ENCODE measurements at regions not wholly inside any gene's neighbourhood (a gene's known extent, or its start where the extent isn't known, plus 50 kb on each side); places are given as distances from the start of the nearest gene placed in this dataset.
"Not testable (repeated sequence)": the region's sequence is repeated elsewhere in the genome, so short reads cannot be mapped to it uniquely, and the experiment has no call there.

GRCh38 chr1:8149756-8150155, 123.6 kb upstream of the ERRFI1 start:
- in situ Hi-C loops (cut with HindIII; ENCODE audit: low sequenced_read_pairs) = not testable (repeated sequence)

- in situ Hi-C loops (cut with HindIII; ENCODE audit: low sequenced_read_pairs) = no loop called here
Measured at GRCh38 chr1:8147956-8148355, 121.8 kb upstream of the ERRFI1 start.

- in situ Hi-C loops (cut with HindIII; ENCODE audit: low sequenced_read_pairs) = no loop called here
Measured at GRCh38 chr1:8146257-8146855, 120.2 kb upstream of the ERRFI1 start.

GRCh38 chr1:8145545-8146202, 119.6 kb upstream of the ERRFI1 start:
- in situ Hi-C loops (cut with HindIII; ENCODE audit: low sequenced_read_pairs) = no loop called here

GRCh38 chr1:8144323-8144722, 118.2 kb upstream of the ERRFI1 start:
- in situ Hi-C loops (cut with HindIII; ENCODE audit: low sequenced_read_pairs) = no loop called here

GRCh38 chr1:8142955-8143629, 117.0 kb upstream of the ERRFI1 start:
- in situ Hi-C loops (cut with HindIII; ENCODE audit: low sequenced_read_pairs) = no loop called here

GRCh38 chr1:8139941-8140340, 113.8 kb upstream of the ERRFI1 start:
- in situ Hi-C loops (cut with HindIII; ENCODE audit: low sequenced_read_pairs) = no loop called here

GRCh38 chr1:8139383-8139782, 113.3 kb upstream of the ERRFI1 start:
- in situ Hi-C loops (cut with HindIII; ENCODE audit: low sequenced_read_pairs) = no loop called here

- in situ Hi-C loops (cut with HindIII; ENCODE audit: low sequenced_read_pairs) = no loop called here
Measured at GRCh38 chr1:8138673-8139072, 112.6 kb upstream of the ERRFI1 start.

GRCh38 chr1:8137481-8138244, 111.6 kb upstream of the ERRFI1 start:
- in situ Hi-C loops (cut with HindIII; ENCODE audit: low sequenced_read_pairs) = no loop called here

- in situ Hi-C loops (cut with HindIII; ENCODE audit: low sequenced_read_pairs) = no loop called here
Measured at GRCh38 chr1:8136766-8137165, 110.7 kb upstream of the ERRFI1 start.

GRCh38 chr1:8135250-8135649, 109.1 kb upstream of the ERRFI1 start:
- in situ Hi-C loops (cut with HindIII; ENCODE audit: low sequenced_read_pairs) = no loop called here

- in situ Hi-C loops (cut with HindIII; ENCODE audit: low sequenced_read_pairs) = no loop called here
Measured at GRCh38 chr1:8134546-8135235, 108.6 kb upstream of the ERRFI1 start.

GRCh38 chr1:8133657-8134430, 107.7 kb upstream of the ERRFI1 start:
- in situ Hi-C loops (cut with HindIII; ENCODE audit: low sequenced_read_pairs) = no loop called here

- in situ Hi-C loops (cut with HindIII; ENCODE audit: low sequenced_read_pairs) = no loop called here
Measured at GRCh38 chr1:8133190-8133589, 107.1 kb upstream of the ERRFI1 start.

GRCh38 chr1:8127171-8127641, 101.1 kb upstream of the ERRFI1 start:
- in situ Hi-C loops (cut with HindIII; ENCODE audit: low sequenced_read_pairs) = no loop called here

- in situ Hi-C loops (cut with HindIII; ENCODE audit: low sequenced_read_pairs) = no loop called here
Measured at GRCh38 chr1:8122477-8123407, 96.6 kb upstream of the ERRFI1 start.

- in situ Hi-C loops (cut with HindIII; ENCODE audit: low sequenced_read_pairs) = no loop called here
Measured at GRCh38 chr1:8122160-8122476, 96.0 kb upstream of the ERRFI1 start.
